ENCODE measurements at regions not wholly inside any gene's neighbourhood (a gene's known extent, or its start where the extent isn't known, plus 50 kb on each side); places are given as distances from the start of the nearest gene placed in this dataset.

DNA sequence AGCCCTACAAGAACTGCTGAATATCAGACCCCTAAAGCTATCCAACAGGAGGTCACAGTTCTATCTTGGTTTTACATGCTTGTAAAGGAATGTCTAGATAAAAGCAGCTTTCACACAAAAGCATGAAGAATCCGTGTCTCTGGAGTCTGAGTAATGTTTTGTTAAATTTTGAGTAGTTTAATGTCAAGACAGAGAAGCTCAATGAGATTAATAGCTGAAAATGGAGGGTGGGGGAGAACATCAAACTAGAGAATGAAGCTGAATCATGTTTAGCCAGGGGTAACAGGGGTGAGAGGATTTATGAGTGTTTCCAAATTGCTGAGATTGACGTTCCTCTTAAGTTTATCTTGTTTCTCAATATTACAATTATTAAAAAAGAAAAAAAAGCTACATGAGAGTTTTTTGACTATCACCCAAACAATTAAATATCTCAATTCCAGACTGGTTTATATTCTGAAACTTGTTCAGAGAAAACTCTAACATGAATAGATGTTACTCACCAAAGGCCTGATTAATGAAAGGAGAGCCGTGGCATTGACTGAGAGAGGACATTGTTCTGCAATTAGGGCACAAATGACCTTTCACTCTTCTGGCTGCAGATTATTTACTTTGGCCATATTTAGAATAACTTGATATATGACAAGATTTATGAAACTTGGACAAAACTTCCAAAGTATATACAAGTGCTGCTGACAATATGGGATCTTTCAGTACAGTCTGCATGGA lies 266.4 kb upstream of the ETAA1 start:
- Histone ChIP-seq H4K91ac (ENCODE audit: insufficient read length, low read depth, low read length) (no peak overlapping the region), H3K56ac (ENCODE audit: insufficient read length, low read depth, low read length) (no peak overlapping the region), H3K14ac (ENCODE audit: insufficient read depth, low read length) (no peak overlapping the region), H3K9me3 (ENCODE audit: control insufficient read depth, low read depth, low read length) (no peaks in the 10 kb centered on the region), H3K23ac (ENCODE audit: insufficient read length, low read depth, low read length) (no peak overlapping the region), H3K23me2 (ENCODE audit: insufficient read length, low read depth, low read length, poor library complexity, severe bottlenecking) (no peaks in the 10 kb centered on the region), H3K4me2 (ENCODE audit: insufficient read depth, insufficient read length, low read length) (no peak overlapping the region), H3K18ac (ENCODE audit: insufficient read length, low read depth, low read length) (no peak overlapping the region), H2BK12ac (ENCODE audit: insufficient read length, low read depth, low read length) (no peak overlapping the region), H2BK15ac (ENCODE audit: low read depth, low read length) (no peak overlapping the region), H4K8ac (replicated peaks; ENCODE audit: insufficient read length, low read depth, low read length) (no peak overlapping the region), H3T11ph (ENCODE audit: low read length) (no peak overlapping the region), H3K4me1 (ENCODE audit: insufficient read depth, low read length) (no peaks in the 10 kb centered on the region), H2AFZ (ENCODE audit: low read length) (no peak overlapping the region), H3K79me1 (ENCODE audit: insufficient read depth, low read depth, low read length, poor library complexity, severe bottlenecking) (no peaks in the 10 kb centered on the region), H2BK5ac (ENCODE audit: insufficient read length, low read length) (no peak overlapping the region), H3K27me3 (ENCODE audit: insufficient read depth, low read length) (no peaks in the 10 kb centered on the region), H4K20me1 (ENCODE audit: control insufficient read depth, insufficient read depth, insufficient read length) (no peaks in the 10 kb centered on the region), H3K79me2 (ENCODE audit: insufficient read depth, low read length) (no peaks in the 10 kb centered on the region), H2BK20ac (ENCODE audit: low read depth, low read length, poor library complexity, severe bottlenecking) (no peak overlapping the region), H3K9ac (ENCODE audit: extremely low read depth, insufficient read length, low read length) (no peak overlapping the region), H2BK120ac (ENCODE audit: low read depth, low read length, poor library complexity, severe bottlenecking) (no peak overlapping the region), H3K27ac (ENCODE audit: insufficient read length, low read depth, low read length) (no peak overlapping the region), H4K5ac (ENCODE audit: insufficient read length, low read depth, low read length) (no peak overlapping the region), H2AK5ac (ENCODE audit: insufficient read length, low read length) (no peak overlapping the region), H3K4ac (ENCODE audit: low read depth, low read length) (no peak overlapping the region)
- TF ChIP-seq, protein P1, sequence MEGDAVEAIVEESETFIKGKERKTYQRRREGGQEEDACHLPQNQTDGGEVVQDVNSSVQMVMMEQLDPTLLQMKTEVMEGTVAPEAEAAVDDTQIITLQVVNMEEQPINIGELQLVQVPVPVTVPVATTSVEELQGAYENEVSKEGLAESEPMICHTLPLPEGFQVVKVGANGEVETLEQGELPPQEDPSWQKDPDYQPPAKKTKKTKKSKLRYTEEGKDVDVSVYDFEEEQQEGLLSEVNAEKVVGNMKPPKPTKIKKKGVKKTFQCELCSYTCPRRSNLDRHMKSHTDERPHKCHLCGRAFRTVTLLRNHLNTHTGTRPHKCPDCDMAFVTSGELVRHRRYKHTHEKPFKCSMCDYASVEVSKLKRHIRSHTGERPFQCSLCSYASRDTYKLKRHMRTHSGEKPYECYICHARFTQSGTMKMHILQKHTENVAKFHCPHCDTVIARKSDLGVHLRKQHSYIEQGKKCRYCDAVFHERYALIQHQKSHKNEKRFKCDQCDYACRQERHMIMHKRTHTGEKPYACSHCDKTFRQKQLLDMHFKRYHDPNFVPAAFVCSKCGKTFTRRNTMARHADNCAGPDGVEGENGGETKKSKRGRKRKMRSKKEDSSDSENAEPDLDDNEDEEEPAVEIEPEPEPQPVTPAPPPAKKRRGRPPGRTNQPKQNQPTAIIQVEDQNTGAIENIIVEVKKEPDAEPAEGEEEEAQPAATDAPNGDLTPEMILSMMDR (conservative IDR thresholded peaks at IDR 0.05): no peak
- no CpG with 5 or more reads among the region's 3 CpGs for WGBS (ENCODE audit: extremely low coverage, insufficient read length, low lambda C conversion rate)
- no peaks in the 10 kb centered on the region for H3K4me1 Mint-ChIP-seq
- H3K4me3 Mint-ChIP-seq: no peak overlapping the region
- no peaks in the 10 kb centered on the region for H3K9me3 Mint-ChIP-seq
- no peak overlapping the region for H3K27ac Mint-ChIP-seq
- DNase-seq: no peak
- no peaks in the 10 kb centered on the region for H3K36me3 Mint-ChIP-seq (ENCODE audit: insufficient read depth in 1 of 3, low read depth in 3 of 3)
- H3K27me3 Mint-ChIP-seq (ENCODE audit: low read depth): no peaks in the 10 kb centered on the region

Data from H9 (cell line).